ENCODE measurements at regions not wholly inside any gene's neighbourhood (a gene's known extent, or its start where the extent isn't known, plus 50 kb on each side); places are given as distances from the start of the nearest gene placed in this dataset.
"Not testable (repeated sequence)": the region's sequence is repeated elsewhere in the genome, so short reads cannot be mapped to it uniquely, and the experiment has no call there.

GRCh38 chr3:155995525-155996370, 124.6 kb upstream of the KCNAB1 start:
- Histone ChIP-seq H4K20me1 (ENCODE audit: insufficient read depth) (no peaks in the 10 kb centered on the region), H3K4me2 (no peak overlapping the region), H3K4me1 (ENCODE audit: low read depth, poor library complexity, severe bottlenecking) (no peaks in the 10 kb centered on the region), H3K79me2 (ENCODE audit: insufficient read depth, low read depth) (no peaks in the 10 kb centered on the region), H3K9ac (no peak overlapping the region), H2AFZ (ENCODE audit: low read depth) (no peak overlapping the region), H3K27ac (no peak overlapping the region), H3K36me3 (ENCODE audit: insufficient read depth) (no peaks in the 10 kb centered on the region), H3K4me3 (IDR thresholded peaks at IDR 0.05; ENCODE audit: insufficient read depth, low read depth, low read length) (no peak overlapping the region), H3K27me3 (ENCODE audit: insufficient read depth, low read depth) (no peaks in the 10 kb centered on the region)
- peak; percentile 83 for TF ChIP-seq CTCF (conservative IDR thresholded peaks at IDR 0.05; ENCODE audit: low read depth, low read length)

- Histone ChIP-seq H3K36me3 (ENCODE audit: insufficient read depth) (no peaks in the 10 kb centered on the region), H3K4me3 (IDR thresholded peaks at IDR 0.05; ENCODE audit: insufficient read depth, low read depth, low read length) (no peak overlapping the region), H4K20me1 (ENCODE audit: insufficient read depth) (no peaks in the 10 kb centered on the region), H3K79me2 (ENCODE audit: insufficient read depth, low read depth) (no peaks in the 10 kb centered on the region), H3K9ac (no peak overlapping the region), H3K4me1 (ENCODE audit: low read depth, poor library complexity, severe bottlenecking) (no peaks in the 10 kb centered on the region), H3K27me3 (ENCODE audit: insufficient read depth, low read depth) (no peaks in the 10 kb centered on the region), H3K4me2 (no peak overlapping the region), H3K27ac (no peak overlapping the region), H2AFZ (ENCODE audit: low read depth) (no peak overlapping the region)
- TF ChIP-seq CTCF (conservative IDR thresholded peaks at IDR 0.05; ENCODE audit: low read depth, low read length) = no peak
Observed at GRCh38 chr3:155996882-155997281, 123.5 kb upstream of the KCNAB1 start.

GRCh38 chr3:155998173-155998572, 122.2 kb upstream of the KCNAB1 start:
- not testable (repeated sequence) for H3K27ac ChIP-seq; H3K27me3 ChIP-seq (ENCODE audit: insufficient read depth, low read depth); H3K36me3 ChIP-seq (ENCODE audit: insufficient read depth); H3K9ac ChIP-seq; H4K20me1 ChIP-seq (ENCODE audit: insufficient read depth); H3K4me3 ChIP-seq (IDR thresholded peaks at IDR 0.05; ENCODE audit: insufficient read depth, low read depth, low read length); H2AFZ ChIP-seq (ENCODE audit: low read depth); H3K79me2 ChIP-seq (ENCODE audit: insufficient read depth, low read depth); H3K4me2 ChIP-seq; H3K4me1 ChIP-seq (ENCODE audit: low read depth, poor library complexity, severe bottlenecking)

GRCh38 chr3:156005736-156006135, 114.6 kb upstream of the KCNAB1 start:
- no peaks in the 10 kb centered on the region for H3K36me3 ChIP-seq (ENCODE audit: insufficient read depth)
- H3K4me2 ChIP-seq = no peak overlapping the region
- TF ChIP-seq CTCF (conservative IDR thresholded peaks at IDR 0.05; ENCODE audit: low read depth, low read length) = no peak
- no peak overlapping the region for H3K4me3 ChIP-seq (IDR thresholded peaks at IDR 0.05; ENCODE audit: insufficient read depth, low read depth, low read length)
- H2AFZ ChIP-seq (ENCODE audit: low read depth) = no peak overlapping the region
- H3K27ac ChIP-seq = no peak overlapping the region
- peaks cover 4% of the 10 kb centered on the region for H3K4me1 ChIP-seq (ENCODE audit: low read depth, poor library complexity, severe bottlenecking)
- no peak overlapping the region for H3K9ac ChIP-seq
- H4K20me1 ChIP-seq (ENCODE audit: insufficient read depth) = no peaks in the 10 kb centered on the region
- no peaks in the 10 kb centered on the region for H3K27me3 ChIP-seq (ENCODE audit: insufficient read depth, low read depth)
- H3K79me2 ChIP-seq (ENCODE audit: insufficient read depth, low read depth) = no peaks in the 10 kb centered on the region

GRCh38 chr3:156010829-156011228, 109.5 kb upstream of the KCNAB1 start:
- Histone ChIP-seq H3K79me2 (ENCODE audit: insufficient read depth, low read depth) (no peaks in the 10 kb centered on the region), H3K4me3 (IDR thresholded peaks at IDR 0.05; ENCODE audit: insufficient read depth, low read depth, low read length) (no peak overlapping the region), H3K27me3 (ENCODE audit: insufficient read depth, low read depth) (no peaks in the 10 kb centered on the region), H3K4me2 (no peak overlapping the region), H3K36me3 (ENCODE audit: insufficient read depth) (no peaks in the 10 kb centered on the region), H3K9ac (no peak overlapping the region), H4K20me1 (ENCODE audit: insufficient read depth) (no peaks in the 10 kb centered on the region), H3K4me1 (ENCODE audit: low read depth, poor library complexity, severe bottlenecking) (peaks cover 4% of the 10 kb centered on the region), H2AFZ (ENCODE audit: low read depth) (no peak overlapping the region), H3K27ac (no peak overlapping the region)
- TF ChIP-seq CTCF (conservative IDR thresholded peaks at IDR 0.05; ENCODE audit: low read depth, low read length) = peak; percentile 74

All from KMS-11 (cell line).